Brain microvascular endothelial cell (primary cell): ENCODE measurements at regions not wholly inside any gene's neighbourhood (a gene's known extent, or its start where the extent isn't known, plus 50 kb on each side); places are given as distances from the start of the nearest gene placed in this dataset.
"Not testable (repeated sequence)": the region's sequence is repeated elsewhere in the genome, so short reads cannot be mapped to it uniquely, and the experiment has no call there.

Experiments used
- DNase-seq: peaks from one replicate; pipeline ENCODE4 v3.0.0-alpha.2; 2020
- H3K27ac ChIP-seq: fragments of 250-450 bp; sonication (Bioruptor Pico); 2 replicates; pipeline ENCODE4 v1.5.1; 2020; ENCODE audit warnings: mild to moderate bottlenecking, moderate library complexity
- H3K27me3 ChIP-seq: fragments of 250-450 bp; sonication (Bioruptor Pico); replicated peaks from 2 replicates; pipeline ENCODE4 v1.5.1; 2020; ENCODE audit warnings: mild to moderate bottlenecking
- H3K36me3 ChIP-seq: fragments of 250-450 bp; sonication (Bioruptor Pico); replicated peaks from 2 replicates; pipeline ENCODE4 v1.5.1; 2020; ENCODE audit warnings: mild to moderate bottlenecking
- H3K4me3 ChIP-seq: 2 replicates; pipeline ENCODE4 v1.5.1; 2011; ENCODE audit warnings: low read depth, mild to moderate bottlenecking, control low read depth, low read length, moderate library complexity
- in situ Hi-C: cut with HindIII; loops from 2 replicates; pipeline ENCODE4 v1.10.0; 2017; ENCODE audit warnings: low sequenced_read_pairs, low pct_ligation_motif_present

- H3K27me3 ChIP-seq, H3K4me3 ChIP-seq, in situ Hi-C loops, DNase-seq, H3K27ac ChIP-seq, H3K36me3 ChIP-seq: not testable (repeated sequence)
Observed at GRCh38 chr13:109264603-109265437, 521.6 kb downstream of the IRS2 start.

GRCh38 chr13:109257761-109258157 lies 528.6 kb downstream of the IRS2 start:
- in situ Hi-C loops, DNase-seq, H3K36me3 ChIP-seq, H3K27me3 ChIP-seq, H3K27ac ChIP-seq, H3K4me3 ChIP-seq: not testable (repeated sequence)
